GM12864 (cell line): ENCODE measurements at regions not wholly inside any gene's neighbourhood (a gene's known extent, or its start where the extent isn't known, plus 50 kb on each side); places are given as distances from the start of the nearest gene placed in this dataset.

Source experiments
- DNase-seq: peaks from one replicate; pipeline ENCODE4 v3.0.0-alpha.2; 2011; ENCODE audit warnings: low read depth
- H3K4me3 ChIP-seq: 2 replicates; pipeline ENCODE4 v1.5.1; 2011; ENCODE audit warnings: mild to moderate bottlenecking, low read depth, low read length, control low read depth
- TF ChIP-seq, protein P1 (sequence below): IDR thresholded peaks from 2 replicates; pipeline ENCODE4 v1.5.1; 2011; ENCODE audit warnings: low read depth, mild to moderate bottlenecking, moderate library complexity, low read length, control low read depth, inconsistent platforms; ENCODE audit errors: missing control alignments

DNA sequence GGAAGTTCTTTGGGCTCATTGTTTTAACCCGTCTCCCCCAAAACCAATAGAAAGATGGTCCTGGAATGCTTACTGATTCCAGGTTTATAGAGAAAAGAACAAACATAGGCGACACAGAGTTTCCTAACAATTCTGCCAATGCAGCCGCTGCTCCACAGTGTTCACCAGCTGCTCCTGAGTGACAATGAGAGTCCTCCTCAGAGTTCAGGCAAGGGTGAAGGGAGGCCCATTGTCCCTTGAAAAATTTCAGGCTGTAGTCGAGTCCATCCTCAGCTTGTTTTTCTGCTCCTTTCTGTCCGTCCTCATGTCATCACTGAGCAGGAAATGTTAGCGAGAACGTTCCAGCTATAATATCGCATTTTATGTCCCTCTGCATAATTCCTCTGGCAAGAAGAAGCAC lies 537.6 kb downstream of the TCERG1L start:
- H3K4me3 ChIP-seq: no peak overlapping the region
- DNase-seq: no peak
- TF ChIP-seq, protein P1, sequence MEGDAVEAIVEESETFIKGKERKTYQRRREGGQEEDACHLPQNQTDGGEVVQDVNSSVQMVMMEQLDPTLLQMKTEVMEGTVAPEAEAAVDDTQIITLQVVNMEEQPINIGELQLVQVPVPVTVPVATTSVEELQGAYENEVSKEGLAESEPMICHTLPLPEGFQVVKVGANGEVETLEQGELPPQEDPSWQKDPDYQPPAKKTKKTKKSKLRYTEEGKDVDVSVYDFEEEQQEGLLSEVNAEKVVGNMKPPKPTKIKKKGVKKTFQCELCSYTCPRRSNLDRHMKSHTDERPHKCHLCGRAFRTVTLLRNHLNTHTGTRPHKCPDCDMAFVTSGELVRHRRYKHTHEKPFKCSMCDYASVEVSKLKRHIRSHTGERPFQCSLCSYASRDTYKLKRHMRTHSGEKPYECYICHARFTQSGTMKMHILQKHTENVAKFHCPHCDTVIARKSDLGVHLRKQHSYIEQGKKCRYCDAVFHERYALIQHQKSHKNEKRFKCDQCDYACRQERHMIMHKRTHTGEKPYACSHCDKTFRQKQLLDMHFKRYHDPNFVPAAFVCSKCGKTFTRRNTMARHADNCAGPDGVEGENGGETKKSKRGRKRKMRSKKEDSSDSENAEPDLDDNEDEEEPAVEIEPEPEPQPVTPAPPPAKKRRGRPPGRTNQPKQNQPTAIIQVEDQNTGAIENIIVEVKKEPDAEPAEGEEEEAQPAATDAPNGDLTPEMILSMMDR: no peak

DNA sequence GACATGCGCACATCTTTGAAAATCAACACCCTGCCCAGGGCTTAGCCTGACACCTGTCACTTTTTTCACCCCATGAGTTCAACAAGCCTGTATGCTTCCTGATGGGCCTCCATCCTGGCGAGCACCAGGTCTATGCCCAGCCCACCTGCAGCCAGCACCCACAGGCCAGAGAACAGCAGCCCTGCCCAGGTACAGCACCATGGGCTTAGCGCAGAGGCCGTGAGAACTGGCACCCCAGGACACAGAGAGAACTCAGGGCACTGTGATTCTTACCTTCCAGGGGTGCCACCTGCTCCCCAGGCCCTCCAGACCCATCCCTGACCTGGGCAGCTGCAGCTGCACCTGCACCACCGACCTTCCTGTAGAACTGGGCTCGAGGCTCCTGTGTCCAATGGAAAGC lies 536.6 kb downstream of the TCERG1L start:
- DNase-seq: no peak
- H3K4me3 ChIP-seq: no peak overlapping the region
- TF ChIP-seq, protein P1: no peak

DNA sequence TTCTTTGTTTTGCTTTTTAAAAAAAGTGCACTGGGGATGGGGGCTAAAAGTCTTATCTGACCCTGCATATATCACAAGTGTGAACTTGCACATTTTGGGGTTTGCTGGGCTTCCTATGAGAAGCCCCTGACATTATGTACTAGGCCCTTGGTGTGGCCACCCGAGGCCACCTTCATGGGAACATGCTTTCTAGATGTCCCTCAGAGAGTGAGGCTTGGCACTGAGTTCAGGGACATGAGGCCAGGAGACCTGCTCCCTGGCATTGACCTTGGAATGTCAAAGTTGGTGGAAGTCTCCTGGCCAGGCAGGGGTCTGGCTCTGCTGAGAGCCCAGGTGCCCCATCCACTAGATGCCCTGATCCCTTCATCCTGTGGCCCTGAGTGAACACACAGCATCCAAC lies 536.2 kb downstream of the TCERG1L start:
- TF ChIP-seq, protein P1: no peak
- H3K4me3 ChIP-seq: no peak overlapping the region
- no peak for DNase-seq

DNA sequence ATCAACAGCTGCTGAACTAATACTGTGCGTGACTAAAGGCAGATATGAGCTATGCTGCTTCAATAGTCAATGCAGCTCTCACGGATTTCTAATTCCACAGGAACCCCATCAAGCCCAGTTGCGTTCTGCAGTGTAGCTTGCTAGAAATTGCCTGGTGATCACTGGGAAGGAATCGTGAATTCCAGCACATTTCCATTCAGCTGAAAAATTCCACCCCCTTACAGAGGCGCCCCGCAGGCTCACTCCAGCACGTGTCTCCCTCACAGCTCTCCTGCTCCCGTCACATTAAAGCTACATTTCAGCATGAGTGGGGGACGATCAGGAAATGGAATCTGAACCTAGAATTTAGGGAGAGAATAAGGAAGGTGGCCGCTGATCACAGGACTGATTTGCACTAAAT lies 534.8 kb downstream of the TCERG1L start:
- TF ChIP-seq, protein P1: no peak
- no peak overlapping the region for H3K4me3 ChIP-seq
- DNase-seq: no peak

DNA sequence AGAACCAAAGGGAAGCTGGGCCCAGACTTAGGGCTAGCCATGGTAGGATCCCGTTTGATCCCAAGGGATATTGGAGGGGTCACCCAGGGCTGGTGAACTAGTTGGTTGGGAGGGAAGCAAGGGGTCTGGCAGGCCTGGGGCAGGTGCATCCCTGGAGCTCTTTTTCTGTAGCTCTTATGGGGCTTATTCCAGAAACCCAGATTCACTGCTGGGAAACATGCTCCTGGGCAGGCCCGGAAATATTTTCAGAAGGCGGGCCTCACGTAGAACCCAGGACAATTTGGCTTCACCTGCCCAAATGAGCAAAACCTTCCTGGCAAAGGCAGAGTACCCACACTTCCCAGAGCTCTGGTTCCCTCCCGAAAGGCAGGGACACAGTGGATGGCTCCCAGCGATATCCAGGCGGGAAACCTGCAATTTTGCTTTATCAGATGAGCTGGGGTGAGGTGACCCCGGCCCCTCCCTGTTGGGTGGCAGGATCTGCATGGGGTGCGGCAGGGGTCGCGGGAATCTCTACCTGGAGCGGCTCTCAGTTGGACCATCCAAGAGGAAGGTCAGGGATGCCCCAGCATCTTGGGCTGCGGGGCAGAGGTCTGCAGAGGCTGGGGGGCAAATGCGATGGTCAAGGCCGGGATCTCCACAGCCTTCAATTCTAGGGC lies 533.9 kb downstream of the TCERG1L start:
- TF ChIP-seq, protein P1: no peak
- H3K4me3 ChIP-seq: no peak overlapping the region
- no peak for DNase-seq

DNA sequence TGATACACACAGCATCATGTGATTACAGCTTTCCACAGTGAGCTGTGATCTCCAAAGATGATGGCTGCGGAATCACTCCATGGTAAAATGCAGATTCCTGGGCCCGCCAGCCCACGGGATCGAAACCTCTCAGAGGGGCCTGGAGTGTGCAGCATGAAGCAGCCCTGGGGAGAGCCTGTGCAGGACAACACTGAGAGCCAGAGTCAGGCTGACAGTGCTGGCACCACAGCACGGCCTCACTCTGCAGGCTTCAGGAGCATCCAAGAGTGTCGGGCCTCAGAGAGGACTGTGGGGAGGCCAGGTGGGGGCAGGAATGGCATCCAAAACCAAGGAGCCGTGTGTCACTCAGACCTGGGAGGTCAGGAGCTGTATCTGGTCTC lies 533.4 kb downstream of the TCERG1L start:
- TF ChIP-seq, protein P1: no peak
- no peak for DNase-seq

DNA sequence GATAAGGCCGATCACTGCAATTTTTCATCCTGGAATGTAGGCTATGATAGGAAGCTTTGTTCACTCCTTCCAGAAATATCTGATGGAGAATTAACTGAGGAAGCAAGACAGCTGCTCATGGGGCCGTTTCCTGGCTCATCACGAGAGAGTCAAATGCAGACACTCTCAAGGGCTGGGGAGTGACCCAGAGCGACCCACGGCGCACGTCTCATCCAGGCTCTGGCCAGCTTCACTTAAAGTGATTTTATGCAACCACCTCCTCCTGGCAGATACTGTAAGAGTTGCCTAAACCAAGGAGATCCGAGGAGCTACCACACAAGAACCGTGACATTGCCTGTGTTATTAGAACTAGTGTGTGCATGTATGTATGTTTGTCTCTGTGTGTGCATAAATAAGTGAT lies 530.8 kb downstream of the TCERG1L start:
- TF ChIP-seq, protein P1: no peak
- DNase-seq: no peak
- H3K4me3 ChIP-seq: no peak overlapping the region

More for the DNA sequence above, 533.4 kb downstream of the TCERG1L start:
- H3K4me3 ChIP-seq: no peak overlapping the region
